Upper lobe of left lung (tissue), 6 donors: ENCODE measurements at regions not wholly inside any gene's neighbourhood (a gene's known extent, or its start where the extent isn't known, plus 50 kb on each side); places are given as distances from the start of the nearest gene placed in this dataset.

ENCODE experiments used
- ATAC-seq, 2 donors: fragments of 200-7000 bp; cut with Tn5 transposase; one replicate each; pipeline ENCODE4 v1.9.1; 2022; ENCODE audit warnings: mild to moderate bottlenecking in 2 of 2, moderate library complexity in 2 of 2; ENCODE audit not compliant: low FRiP score in 2 of 2
- DNase-seq, 2 donors: peaks; one replicate each; pipeline ENCODE4 v3.0.0-alpha.2; 2019 to 2020
- H3K27ac ChIP-seq, 4 donors: fragments of 200-600 bp; sonication (generic); one replicate each; pipeline ENCODE4 v1.5.1; 2016 to 2019
- H3K27me3 ChIP-seq, 4 donors: fragments of 200-600 bp; sonication (generic); one replicate each; pipeline ENCODE4 v1.5.1; 2017 to 2019
- H3K36me3 ChIP-seq, 4 donors: fragments of 200-600 bp; sonication (generic); one replicate each; pipeline ENCODE4 v1.5.1; 2016 to 2019
- H3K4me1 ChIP-seq, 4 donors: fragments of 200-600 bp; sonication (generic); one replicate each; pipeline ENCODE4 v1.5.1; 2018 to 2019
- H3K4me3 ChIP-seq, 4 donors: fragments of 200-600 bp; sonication (generic); one replicate each; pipeline ENCODE4 v1.5.1; 2017 to 2019; ENCODE audit warnings: mild to moderate bottlenecking in 2 of 4, moderate library complexity in 1 of 4
- H3K9me3 ChIP-seq, 4 donors: fragments of 200-600 bp; sonication (generic); one replicate each; pipeline ENCODE4 v1.5.1; 2018 to 2019
- CTCF ChIP-seq, 6 experiments: fragments of 450-650 bp in 4 of 6; fragments of 200-600 bp in 2 of 6; sonication (generic) in 2 of 6; IDR thresholded peaks; one replicate each; pipeline ENCODE4 v1.5.1; 2016 to 2019; ENCODE audit warnings: antibody characterized with exemption in 6 of 6
- EP300 ChIP-seq, 4 donors: sonication (generic); formaldehyde crosslinking; IDR thresholded peaks; one replicate each; pipeline ENCODE4 v1.5.1; 2017; ENCODE audit warnings: antibody characterized with exemption in 4 of 4, control low read depth in 2 of 4
- POLR2A ChIP-seq, 4 donors: fragments of 450-650 bp; IDR thresholded peaks; one replicate each; pipeline ENCODE4 v1.5.1; 2016 to 2017; ENCODE audit warnings: antibody characterized with exemption in 4 of 4, mild to moderate bottlenecking in 2 of 4
- POLR2AphosphoS5 ChIP-seq, 2 donors: sonication (generic); formaldehyde crosslinking; IDR thresholded peaks; one replicate each; pipeline ENCODE4 v1.5.1; 2017; ENCODE audit warnings: antibody characterized with exemption in 2 of 2
- WGBS, 2 donors: methylation state at CpG; one replicate each; pipeline ENCODE4 v1.1.5; 2017 to 2018; 5-methylcytosine and 5-hydroxymethylcytosine counted together
- donor health status: DM: no; HTN: no; CAD: no; lungs with moderate emphysema.
- donor health status: DM: no; HTN: yes; CAD: no; lungs with severe emphysema.

GRCh38 chr3:102290241-102290640, 144.6 kb upstream of the ZPLD1 start:
- no peak for DNase-seq
- H3K4me1 ChIP-seq = no peaks in the 10 kb centered on the region
- H3K4me3 ChIP-seq = no peak overlapping the region
- no peaks in the 10 kb centered on the region for H3K36me3 ChIP-seq
- no peaks in the 10 kb centered on the region for H3K9me3 ChIP-seq
- no peak overlapping the region for H3K27ac ChIP-seq
- H3K27me3 ChIP-seq = no peaks in the 10 kb centered on the region
- TF ChIP-seq POLR2A (IDR thresholded peaks at IDR 0.05) (no peak), POLR2AphosphoS5 (IDR thresholded peaks at IDR 0.05) (no peak), CTCF (IDR thresholded peaks at IDR 0.05) (no peak), EP300 (IDR thresholded peaks at IDR 0.05) (no peak)
- ATAC-seq = no peak

DNA sequence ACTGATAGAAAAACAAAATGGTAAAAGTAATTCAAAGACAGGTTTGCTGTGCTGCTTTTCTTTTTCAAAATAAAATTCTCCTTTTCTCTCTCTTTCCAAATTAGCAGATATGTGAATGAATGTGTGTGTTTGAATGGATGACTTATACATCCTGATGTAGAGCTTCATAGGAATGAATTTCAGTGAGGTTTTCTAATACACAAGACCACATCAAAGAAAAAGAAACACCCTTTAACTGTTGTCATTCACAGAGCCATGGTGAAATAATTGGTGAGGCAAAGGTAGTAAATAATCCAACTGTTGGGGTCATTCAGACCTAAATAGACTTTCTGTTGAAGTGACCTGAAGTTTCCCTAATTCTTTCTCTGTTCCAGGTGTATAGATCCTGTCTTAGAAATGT, 139.1 kb upstream of the ZPLD1 start:
- TF ChIP-seq POLR2AphosphoS5 (IDR thresholded peaks at IDR 0.05) = no peak
- no peak for TF ChIP-seq CTCF (IDR thresholded peaks at IDR 0.05)
- TF ChIP-seq POLR2A (IDR thresholded peaks at IDR 0.05) = no peak
- TF ChIP-seq EP300 (IDR thresholded peaks at IDR 0.05) = no peak
- no peak overlapping the region for H3K4me3 ChIP-seq
- ATAC-seq (no peak), DNase-seq (no peak)
- no peaks in the 10 kb centered on the region for H3K4me1 ChIP-seq
- no peaks in the 10 kb centered on the region for H3K27me3 ChIP-seq
- H3K27ac ChIP-seq = no peak overlapping the region
- no peaks in the 10 kb centered on the region for H3K36me3 ChIP-seq
- no peaks in the 10 kb centered on the region for H3K9me3 ChIP-seq

GRCh38 chr3:102297072-102297658, 137.7 kb upstream of the ZPLD1 start:
- no peaks in the 10 kb centered on the region for H3K36me3 ChIP-seq
- H3K4me1 ChIP-seq = no peaks in the 10 kb centered on the region
- TF ChIP-seq CTCF (IDR thresholded peaks at IDR 0.05) (no peak), EP300 (IDR thresholded peaks at IDR 0.05) (no peak), POLR2A (IDR thresholded peaks at IDR 0.05) (no peak), POLR2AphosphoS5 (IDR thresholded peaks at IDR 0.05) (no peak)
- H3K9me3 ChIP-seq = no peaks in the 10 kb centered on the region
- no peaks in the 10 kb centered on the region for H3K27me3 ChIP-seq
- no peak overlapping the region for H3K4me3 ChIP-seq
- ATAC-seq (no peak), DNase-seq (no peak)
- H3K27ac ChIP-seq = no peak overlapping the region
- 73 to 75% methylated on average over 3 of the region's 3 CpGs for WGBS, 2 donors

DNA sequence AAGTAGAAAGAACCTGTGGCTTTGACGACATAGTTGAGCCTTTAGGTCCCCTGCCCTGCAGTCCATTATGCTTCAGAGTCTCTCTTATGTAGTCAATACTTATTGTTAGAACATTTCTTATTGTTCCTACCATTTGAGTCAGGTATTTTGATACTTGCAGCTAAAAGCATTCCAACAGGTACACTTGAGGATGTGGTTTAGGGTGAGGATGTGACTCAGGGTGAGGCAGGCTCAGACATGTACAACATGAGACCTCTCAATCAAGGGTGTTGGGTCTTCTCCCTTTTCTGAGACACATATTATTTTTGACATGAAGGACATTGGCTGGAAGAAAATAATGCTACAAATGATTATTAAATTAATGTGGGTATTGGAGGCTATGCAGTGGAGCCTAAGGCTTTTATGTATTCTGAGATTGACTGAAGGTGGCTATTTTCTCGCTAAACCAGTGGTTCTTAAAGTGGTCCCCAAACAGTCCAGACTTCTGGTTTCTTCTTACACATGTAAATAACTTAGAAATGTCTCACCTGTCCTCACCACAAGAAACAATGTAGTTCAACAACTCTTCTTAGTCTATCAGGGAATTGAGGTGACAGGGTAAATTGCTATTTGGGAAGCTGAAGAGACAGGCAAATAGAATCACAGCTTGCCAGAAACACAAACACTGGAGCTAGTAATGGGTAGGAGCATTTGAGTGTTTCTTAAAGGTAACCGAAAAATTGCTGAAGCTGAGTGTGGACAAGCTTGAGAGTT, 135.5 kb upstream of the ZPLD1 start:
- no peaks in the 10 kb centered on the region for H3K27me3 ChIP-seq
- ATAC-seq (peak in 1 of 2 donors; percentile 55), DNase-seq (no peak)
- H3K36me3 ChIP-seq = no peaks in the 10 kb centered on the region
- no peak overlapping the region for H3K4me3 ChIP-seq
- WGBS, 2 donors = 65 to 85% methylated on average over 3 of the region's 3 CpGs
- H3K4me1 ChIP-seq = no peaks in the 10 kb centered on the region
- no peak overlapping the region for H3K27ac ChIP-seq
- H3K9me3 ChIP-seq = no peaks in the 10 kb centered on the region
- TF ChIP-seq POLR2A (IDR thresholded peaks at IDR 0.05) (no peak), EP300 (IDR thresholded peaks at IDR 0.05) (no peak), POLR2AphosphoS5 (IDR thresholded peaks at IDR 0.05) (no peak), CTCF (IDR thresholded peaks at IDR 0.05) (no peak)
